Renal cortical epithelial cell (primary cell): ENCODE measurements at regions not wholly inside any gene's neighbourhood (a gene's known extent, or its start where the extent isn't known, plus 50 kb on each side); places are given as distances from the start of the nearest gene placed in this dataset.
"Not testable (repeated sequence)": the region's sequence is repeated elsewhere in the genome, so short reads cannot be mapped to it uniquely, and the experiment has no call there.

ENCODE experiments used
- DNase-seq: peaks from one replicate; pipeline ENCODE4 v3.0.0-alpha.2; 2011; ENCODE audit warnings: low read depth

- no peak for DNase-seq
These were observed 2013.1 kb upstream of the CDH9 start for GRCh38 chr5:29051509-29051908.

- no peak for DNase-seq
These were observed 2003.8 kb upstream of the CDH9 start for GRCh38 chr5:29042152-29042551.

- no peak for DNase-seq
These were observed 2002.0 kb upstream of the CDH9 start for GRCh38 chr5:29040404-29040803.

- no peak for DNase-seq
These were observed 2001.6 kb upstream of the CDH9 start for GRCh38 chr5:29039994-29040393.

GRCh38 chr5:29037716-29038115 lies 1999.3 kb upstream of the CDH9 start:
- no peak for DNase-seq

GRCh38 chr5:29024052-29024451 lies 1985.7 kb upstream of the CDH9 start:
- no peak for DNase-seq

GRCh38 chr5:29023541-29023940 lies 1985.2 kb upstream of the CDH9 start:
- DNase-seq = no peak

- no peak for DNase-seq
These were observed 1979.1 kb upstream of the CDH9 start for GRCh38 chr5:29017501-29017900.

GRCh38 chr5:29016067-29016466 lies 1977.7 kb upstream of the CDH9 start:
- no peak for DNase-seq

- DNase-seq = no peak
These were observed 1977.1 kb upstream of the CDH9 start for GRCh38 chr5:29015523-29015922.

GRCh38 chr5:29005386-29005785 lies 1967.0 kb upstream of the CDH9 start:
- peak; percentile 2 for DNase-seq

- DNase-seq = no peak
These were observed 1964.1 kb upstream of the CDH9 start for GRCh38 chr5:29002481-29002880.

GRCh38 chr5:29001666-29002065 lies 1963.3 kb upstream of the CDH9 start:
- no peak for DNase-seq

GRCh38 chr5:28984639-28985038 lies 1946.3 kb upstream of the CDH9 start:
- no peak for DNase-seq

- DNase-seq = no peak
These were observed 1937.1 kb upstream of the CDH9 start for GRCh38 chr5:28975508-28975907.

- no peak for DNase-seq
These were observed 1929.5 kb upstream of the CDH9 start for GRCh38 chr5:28967848-28968247.

- DNase-seq = no peak
These were observed 1923.4 kb upstream of the CDH9 start for GRCh38 chr5:28961816-28962215.

GRCh38 chr5:28958581-28958980 lies 1920.2 kb upstream of the CDH9 start:
- DNase-seq = no peak

GRCh38 chr5:28957450-28957849 lies 1919.1 kb upstream of the CDH9 start:
- DNase-seq = no peak

GRCh38 chr5:28954074-28954473 lies 1915.7 kb upstream of the CDH9 start:
- peak; percentile 9 for DNase-seq

- no peak for DNase-seq
These were observed 1909.5 kb upstream of the CDH9 start for GRCh38 chr5:28947865-28948264.

GRCh38 chr5:28945859-28946258 lies 1907.5 kb upstream of the CDH9 start:
- no peak for DNase-seq

- not testable (repeated sequence) for DNase-seq
These were observed 1891.0 kb upstream of the CDH9 start for GRCh38 chr5:28929366-28929765.

GRCh38 chr5:28928327-28928790 lies 1890.0 kb upstream of the CDH9 start:
- not testable (repeated sequence) for DNase-seq
